CD4-positive, alpha-beta T cell treated with Interleukin-17A for 4 hours (primary cell): ENCODE measurements at regions not wholly inside any gene's neighbourhood (a gene's known extent, or its start where the extent isn't known, plus 50 kb on each side); places are given as distances from the start of the nearest gene placed in this dataset.
"Not testable (repeated sequence)": the region's sequence is repeated elsewhere in the genome, so short reads cannot be mapped to it uniquely, and the experiment has no call there.

Experiments used
- DNase-seq: peaks from one replicate; pipeline ENCODE4 v3.0.0-alpha.2; 2020; ENCODE audit warnings: mixed read lengths

DNA sequence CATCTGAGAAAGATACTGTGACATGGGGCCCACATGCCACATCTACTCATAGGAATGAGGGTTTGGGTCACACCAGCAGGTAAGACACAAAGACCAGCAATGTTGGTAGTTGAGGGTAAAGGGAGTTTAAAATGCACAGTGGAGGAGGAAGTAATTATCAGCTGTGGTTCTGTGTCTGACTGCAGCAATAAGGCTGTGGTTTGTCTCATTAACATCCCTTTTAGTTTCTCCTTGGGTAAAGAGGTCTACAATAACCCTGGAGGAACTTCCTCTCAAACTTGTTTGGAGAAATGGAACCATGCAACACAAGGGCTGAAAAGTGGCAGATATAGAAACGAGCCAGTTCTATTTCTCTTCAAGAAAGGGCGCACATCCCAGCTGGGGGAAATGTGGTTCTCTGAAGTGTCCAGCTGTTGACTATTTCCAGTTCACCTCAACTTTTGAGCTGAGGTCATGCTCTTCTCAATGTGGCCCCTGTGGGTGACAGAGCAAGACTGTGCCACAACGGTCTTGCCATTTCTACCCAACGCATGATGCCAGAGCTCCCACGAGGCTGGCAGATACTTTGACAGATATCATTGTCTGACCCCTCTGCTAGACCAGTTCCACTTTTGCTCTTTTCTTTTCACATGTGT lies 234.3 kb downstream of the SQOR start:
- DNase-seq = no peak

DNA sequence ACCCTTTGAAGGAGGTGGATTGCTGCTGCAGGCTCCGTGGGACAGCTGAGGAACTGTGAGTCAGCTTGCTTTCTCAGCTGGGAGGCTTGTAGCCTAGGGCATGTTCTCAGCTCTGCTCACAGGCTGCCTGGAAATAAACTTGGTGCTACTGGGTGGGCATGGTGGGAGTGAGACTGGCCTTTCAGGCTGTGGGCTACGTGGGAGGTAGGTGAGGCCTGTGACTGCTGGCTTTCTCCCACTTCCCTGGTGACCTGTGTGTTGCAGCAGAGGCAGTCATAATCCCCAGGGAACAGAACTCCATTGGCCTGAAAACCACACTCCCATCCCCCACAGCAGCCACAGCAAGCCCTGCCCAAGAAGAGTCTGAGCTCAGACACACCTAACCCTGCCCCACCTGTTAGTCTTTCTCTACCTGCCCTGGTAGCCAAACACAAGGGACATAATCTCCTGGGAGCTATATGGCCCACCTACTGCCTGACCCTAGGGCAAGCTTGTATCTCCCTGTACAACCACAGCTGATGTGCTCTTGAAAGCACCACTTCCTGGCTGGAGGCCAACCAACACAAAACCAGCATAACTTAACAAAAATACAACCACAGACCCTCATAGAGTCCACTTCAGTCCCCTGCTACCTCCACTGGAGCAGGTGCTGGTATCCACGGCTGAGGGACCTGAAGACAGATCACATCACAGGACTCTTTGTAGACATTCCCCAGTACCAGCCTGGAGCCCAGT lies 236.5 kb downstream of the SQOR start:
- no peak for DNase-seq

DNA sequence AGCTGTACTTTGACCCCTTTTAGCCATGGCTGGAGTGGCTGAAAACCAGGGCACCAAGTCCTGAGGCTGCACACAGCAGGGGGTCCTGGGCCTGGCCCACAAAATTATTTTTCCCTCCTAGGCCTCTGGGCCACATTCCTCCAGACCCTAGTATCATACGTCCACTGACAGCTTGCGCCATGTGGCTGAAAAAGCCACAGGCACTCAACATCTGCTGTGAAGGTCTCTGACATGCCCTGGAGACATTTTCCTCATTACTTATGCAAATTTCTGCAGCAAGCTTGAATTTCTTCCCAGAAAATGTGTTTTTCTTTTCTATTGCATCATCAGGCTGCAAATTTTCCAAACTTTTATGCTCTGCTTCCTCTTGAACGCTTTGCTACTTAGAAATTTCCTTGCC lies 239.0 kb downstream of the SQOR start:
- no peak for DNase-seq

DNA sequence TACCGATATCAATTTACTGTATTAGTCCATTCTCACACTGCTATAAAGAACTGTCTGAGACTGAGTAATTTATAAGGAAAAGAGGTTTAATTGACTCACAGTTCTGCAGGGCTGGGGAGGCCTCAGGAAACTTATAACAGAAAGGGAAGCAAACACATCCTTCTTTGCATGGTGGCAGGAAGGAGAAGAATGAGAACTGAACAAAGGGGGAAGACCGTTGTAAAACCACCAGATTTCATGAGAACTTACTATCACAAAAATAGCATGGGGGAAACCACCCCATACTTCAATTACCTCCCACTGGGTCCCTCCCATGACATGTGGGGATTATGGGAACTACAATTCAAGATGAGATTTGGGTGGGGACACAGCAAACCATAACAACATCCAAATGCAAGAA lies 239.7 kb downstream of the SQOR start:
- not testable (repeated sequence) for DNase-seq

DNA sequence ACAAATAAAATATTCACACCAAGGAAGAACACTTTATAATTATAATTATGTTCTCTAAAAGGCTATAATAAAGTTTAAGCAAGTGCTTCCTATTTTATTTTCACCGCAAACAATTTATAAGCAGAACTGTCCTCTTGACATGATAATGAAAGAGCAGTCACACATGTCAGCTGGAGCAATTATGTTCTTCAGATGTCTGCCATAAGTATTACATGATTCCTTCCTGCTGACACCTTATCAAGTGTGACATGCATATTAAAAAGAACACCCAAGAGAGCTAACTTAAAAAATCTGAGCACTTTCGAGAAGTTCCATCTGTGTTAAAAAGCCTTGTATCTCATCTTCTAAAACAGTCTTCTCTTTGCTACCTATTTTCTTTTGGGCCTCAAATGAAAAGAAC lies 249.5 kb downstream of the SQOR start:
- DNase-seq = no peak

DNA sequence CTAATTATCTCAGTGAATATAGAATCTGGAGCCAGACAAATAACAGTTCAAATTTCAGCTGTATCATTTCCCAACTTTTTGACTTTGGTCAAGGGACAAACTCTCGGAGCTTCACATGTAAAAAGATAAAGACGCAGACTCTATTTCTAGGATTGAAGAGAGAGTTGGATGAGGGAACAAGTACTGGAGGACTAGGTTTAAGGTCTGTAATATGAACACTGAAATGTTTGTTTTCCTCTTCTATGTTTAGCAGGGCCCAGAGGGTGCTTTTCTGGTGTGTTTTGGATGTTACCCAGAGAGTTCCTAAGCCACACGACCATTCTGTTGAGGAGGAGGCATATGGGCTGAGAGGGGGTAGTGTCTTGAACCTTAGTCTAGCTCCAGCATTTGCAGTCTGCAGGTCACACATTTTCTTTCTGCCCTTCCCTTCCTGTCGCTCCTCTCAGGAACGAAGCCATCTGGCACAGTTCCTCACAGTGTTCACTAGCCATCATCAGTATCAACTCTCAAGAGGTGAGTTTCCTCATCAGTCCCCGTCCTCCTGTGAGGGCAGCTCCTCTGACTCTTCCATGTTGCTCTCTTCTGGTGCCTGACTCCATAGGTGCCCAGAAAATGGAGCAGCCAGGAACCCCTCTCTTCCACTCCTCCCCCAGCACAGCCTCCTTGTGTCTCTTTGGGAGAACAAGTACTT lies 250.1 kb downstream of the SQOR start:
- DNase-seq = no peak

DNA sequence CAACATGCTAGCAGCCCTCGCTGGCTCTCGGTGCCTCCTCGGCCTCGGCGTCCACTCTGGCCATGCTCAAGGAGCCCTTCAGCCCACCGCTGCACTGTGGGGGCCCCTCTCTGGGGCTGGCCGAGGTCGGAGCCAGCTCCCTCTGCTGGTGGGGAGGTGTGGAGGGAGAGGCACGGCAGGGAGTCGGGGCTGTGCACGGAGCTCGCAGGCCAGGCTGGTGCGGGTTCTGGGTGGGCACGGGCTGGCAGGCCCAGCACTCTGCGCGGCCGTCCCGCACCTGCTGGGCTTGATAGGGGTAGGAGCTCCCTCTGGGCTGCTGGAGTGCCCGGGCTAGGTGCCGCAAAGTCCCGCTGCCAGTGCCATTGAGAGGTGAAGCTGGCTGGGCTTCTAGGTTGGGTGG lies 251.0 kb downstream of the SQOR start:
- DNase-seq = no peak

DNA sequence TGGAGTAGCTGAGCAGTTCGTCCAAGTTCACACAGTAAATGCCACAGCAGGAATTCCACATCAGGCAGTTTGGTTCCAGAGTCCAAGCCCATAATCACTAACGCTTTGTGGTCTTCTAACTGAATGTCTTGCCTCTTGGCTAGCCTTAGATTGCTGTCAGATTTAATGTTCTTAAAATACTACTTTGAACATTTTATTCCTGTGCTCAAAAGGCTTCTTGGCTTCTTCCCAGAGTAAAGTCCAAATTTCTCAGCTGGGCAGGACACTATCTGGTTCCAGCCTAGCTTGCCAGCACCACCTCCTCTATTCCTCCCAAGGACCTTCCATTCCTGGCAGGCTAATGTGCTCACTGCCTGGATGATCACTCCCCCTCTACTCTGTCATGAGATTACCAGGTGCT lies 256.9 kb downstream of the SQOR start:
- no peak for DNase-seq

DNA sequence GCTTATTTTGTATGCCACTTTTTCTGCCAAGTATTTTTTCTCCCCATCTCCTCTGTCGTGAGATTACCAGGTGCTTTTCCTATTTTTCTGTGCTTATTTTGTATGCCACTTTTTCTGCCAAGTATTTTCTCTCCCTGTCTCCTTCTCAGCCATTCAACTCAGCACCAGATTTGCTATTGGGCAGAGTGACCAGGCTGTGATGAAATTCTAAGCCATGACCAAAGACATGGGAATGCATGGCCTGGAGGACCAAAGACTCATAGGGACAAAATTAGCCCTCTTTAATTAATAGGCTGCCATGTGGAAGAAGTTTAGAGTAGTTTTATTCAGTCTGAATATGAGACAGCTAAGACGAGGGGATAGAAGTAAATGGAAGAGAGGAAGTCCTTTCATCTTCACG lies 257.4 kb downstream of the SQOR start:
- DNase-seq = no peak

DNA sequence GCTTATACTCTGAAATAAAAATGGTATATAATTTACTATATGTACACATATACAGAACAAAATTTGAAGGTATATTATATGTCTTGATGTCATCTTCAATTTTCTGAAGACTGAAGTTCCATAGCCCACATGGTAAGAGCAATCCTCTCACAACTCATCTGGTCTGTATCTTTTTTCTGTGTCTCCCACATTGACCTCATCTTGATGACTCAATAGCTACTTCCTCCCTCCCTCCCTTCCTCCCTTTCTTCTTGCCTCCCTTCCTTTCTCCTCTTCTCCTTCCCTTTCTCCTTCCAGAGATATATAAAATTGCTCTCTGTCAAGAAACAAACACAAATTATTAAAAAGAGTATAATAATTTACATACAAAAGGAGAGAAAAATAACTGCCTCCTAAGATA lies 268.5 kb downstream of the SQOR start:
- DNase-seq = no peak

DNA sequence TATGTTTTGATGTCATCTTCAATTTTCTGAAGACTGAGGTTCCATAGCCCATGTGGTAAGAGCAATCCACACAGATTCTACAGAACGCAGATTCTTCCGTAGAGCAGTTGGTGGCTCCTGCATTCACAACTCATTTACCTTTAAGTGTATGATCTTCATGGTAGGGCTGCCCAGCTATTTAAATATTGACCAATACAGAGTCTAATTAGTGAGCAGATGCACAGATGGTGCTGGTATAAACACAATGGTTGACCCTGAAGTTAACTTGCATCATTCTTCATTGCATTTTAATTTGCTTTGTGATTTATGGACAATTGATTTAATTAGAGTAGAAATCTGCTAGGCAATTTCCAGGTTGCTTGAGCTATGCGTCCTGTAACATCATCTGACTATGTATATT lies 269.2 kb downstream of the SQOR start:
- DNase-seq = no peak

DNA sequence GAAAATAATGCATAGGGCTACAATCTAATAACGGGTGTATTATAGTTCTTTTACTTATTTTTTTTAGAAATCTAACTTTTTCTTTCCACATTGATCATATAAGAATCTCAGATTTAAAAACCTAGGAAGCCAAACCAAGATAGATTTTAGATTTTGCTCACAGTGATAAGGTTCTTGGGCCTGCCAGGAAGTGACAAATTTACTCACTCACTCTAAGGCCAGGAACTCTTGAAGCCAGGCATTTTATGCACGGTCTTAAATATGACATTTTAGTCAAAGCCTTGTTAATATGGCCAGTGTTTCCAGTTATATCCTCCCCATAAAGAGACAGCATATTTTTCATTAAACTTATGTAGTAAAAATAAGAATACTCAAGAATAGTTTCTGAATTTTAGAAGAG lies 271.4 kb downstream of the SQOR start:
- no peak for DNase-seq

DNA sequence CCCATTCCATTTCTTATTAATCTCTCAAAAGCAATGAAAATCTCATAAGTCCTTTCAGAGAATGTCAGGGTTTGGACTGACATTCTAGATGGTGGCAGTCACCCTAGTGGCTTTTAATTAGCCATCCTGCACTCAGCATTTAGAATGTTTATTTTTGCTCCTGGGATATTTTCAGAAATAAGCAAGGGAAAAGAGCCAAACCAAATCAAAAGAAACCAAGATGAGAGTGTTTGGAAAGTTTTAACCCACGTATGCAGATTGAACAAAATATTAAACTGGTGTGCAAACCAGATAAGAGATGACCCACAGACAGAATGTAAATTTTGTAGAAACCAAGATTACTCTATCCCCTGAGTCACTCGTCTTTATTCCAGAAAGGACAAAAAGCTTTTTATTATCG lies 275.8 kb downstream of the SQOR start:
- DNase-seq = no peak

DNA sequence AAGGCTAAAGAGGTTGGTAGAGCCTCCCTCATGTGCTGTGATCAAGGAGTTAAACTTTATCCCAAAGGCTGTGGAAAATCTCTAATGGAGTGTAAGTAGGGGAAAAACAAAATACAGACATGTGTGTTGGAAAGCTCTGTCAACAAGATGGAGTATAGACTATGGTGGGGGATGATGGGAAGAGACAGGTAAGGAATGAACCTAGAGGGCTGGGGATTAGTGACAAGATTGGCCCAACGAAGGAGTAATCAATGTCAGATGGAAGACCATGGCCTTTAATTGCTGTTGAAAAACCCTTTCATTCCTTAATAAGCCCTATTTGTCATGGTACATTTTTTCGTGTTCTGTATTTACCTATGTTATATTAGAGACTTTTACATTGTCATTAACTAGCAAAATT lies 278.6 kb downstream of the SQOR start:
- DNase-seq = no peak

DNA sequence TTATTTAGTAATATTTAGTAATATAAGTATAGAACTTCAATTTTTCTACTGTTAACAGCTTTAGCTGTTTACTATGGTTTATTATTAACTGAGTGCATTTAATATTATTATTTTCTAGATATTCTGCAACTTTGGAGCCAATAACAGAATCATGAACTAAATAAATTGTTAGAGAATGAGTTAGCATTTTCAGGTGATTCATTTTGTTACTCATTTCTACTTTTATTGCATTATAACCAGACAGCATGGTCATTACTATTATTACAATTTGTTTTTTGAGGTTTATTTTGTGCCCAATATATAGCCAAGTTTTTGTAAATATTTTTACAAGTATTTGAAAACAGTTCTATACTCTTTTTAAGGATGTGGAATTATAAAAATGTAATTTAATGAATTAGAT lies 279.6 kb downstream of the SQOR start:
- DNase-seq = no peak

DNA sequence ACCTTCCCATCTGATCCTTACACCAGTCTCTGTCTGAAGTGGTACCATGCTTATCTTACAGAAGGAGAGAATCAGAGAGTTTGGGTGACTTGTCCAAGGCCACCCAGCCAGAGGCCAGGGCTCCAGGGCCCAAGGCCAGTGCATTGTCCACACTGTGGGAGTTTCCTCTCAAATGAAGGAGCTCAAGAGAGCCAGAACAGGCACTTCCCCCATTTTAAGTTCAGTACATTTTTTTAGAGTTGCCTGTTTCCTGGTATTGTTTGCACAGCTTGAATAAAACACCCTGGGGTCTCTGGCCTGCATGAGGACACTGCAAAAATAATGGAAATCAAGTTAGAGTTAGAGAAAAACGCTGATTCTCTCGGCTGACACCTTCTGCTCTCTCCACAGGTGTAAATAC lies 284.0 kb downstream of the SQOR start:
- DNase-seq = no peak

DNA sequence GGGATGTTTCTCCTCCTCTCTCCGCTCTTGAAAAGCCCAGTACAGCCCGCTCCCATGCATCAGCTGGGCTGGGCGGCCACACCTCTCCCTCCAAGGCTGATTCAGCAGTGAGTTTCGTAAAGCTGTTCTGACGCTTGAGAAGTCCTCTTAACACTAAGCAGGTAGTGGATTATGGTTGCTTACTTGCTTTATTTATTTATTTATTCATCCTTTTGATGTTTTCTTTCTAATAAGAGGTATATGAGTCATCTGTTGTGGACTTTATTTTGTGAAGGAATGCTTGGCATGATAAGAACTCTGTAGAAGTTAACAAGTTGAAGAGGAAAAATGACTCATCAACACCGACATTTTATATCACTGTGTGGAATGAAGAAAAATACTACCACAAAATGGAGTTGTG lies 285.0 kb downstream of the SQOR start:
- no peak for DNase-seq

DNA sequence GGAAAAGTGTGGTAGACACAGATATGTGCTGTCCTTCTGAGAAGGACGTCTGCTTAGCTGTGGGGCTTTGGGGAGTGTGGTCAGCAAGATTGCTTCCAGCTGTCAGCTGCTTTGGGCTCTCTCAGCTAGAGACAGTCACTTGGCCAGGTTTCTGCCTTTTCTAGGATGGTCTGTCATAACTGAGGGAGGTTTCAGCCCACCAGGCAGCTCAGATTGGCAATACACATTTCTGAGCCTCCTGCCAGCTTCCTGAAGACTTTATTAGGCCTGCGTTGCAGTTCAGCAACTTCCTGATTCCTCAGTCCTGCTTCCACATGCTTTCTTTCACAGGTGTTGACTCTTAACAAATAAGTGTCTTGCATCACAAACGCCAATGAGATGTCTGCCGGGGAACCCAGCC lies 286.5 kb downstream of the SQOR start:
- DNase-seq = no peak

DNA sequence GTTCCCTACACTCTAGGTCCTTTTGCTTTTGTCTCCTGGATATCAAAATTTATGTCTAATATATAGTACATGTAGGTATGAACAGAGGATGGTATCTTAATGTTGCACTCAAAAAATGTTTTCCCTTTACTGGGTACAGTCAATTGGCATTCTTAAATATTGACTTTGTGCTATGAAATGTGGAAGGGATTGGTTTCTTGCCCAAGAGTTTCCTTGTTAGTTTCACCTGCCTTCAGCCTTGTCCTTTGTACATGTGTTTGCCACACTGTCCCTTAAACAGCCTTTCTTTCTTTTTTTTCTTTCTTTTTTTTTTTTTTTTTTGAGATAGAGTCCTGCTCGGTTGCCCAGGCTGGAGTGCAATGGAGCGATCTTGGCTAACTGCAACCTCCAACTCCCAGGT lies 287.1 kb downstream of the SQOR start:
- DNase-seq = no peak

DNA sequence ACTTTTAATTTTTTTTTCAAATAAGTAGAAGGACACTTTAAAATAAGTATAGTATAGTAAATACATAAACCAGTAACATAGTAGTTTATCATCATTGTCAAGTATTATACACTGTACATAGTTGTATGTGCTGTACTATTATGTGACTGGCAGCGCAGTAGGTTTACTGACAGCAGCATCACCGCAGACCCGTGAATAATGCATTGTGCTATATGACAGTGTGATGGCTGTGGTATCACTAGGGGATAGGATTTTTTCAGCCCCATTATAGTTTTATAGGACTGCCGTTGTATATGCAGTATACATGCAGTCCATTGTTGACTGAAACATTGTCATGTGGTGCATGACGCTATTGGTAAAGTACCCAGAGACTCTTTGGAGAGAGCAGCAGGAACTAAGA lies 306.5 kb downstream of the SQOR start:
- no peak for DNase-seq

DNA sequence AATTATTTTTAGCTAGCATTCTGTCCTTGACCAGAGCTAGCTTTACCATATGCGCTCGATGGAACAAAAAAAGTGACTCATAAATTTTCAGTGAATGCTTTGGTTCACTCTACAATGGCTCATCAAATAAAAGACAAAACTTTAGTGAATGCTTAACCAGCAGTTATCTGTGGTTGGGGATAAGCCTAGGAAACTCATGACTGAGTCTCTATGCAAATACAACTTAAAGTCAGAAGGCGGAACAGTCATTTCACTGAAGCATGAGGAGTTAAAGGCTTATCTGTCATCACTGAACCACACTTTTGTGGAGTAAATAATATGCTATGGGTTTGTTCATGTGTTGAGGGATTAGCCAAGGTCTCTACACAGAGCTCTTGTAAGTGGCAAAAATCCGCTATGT lies 308.4 kb downstream of the SQOR start:
- no peak for DNase-seq

DNA sequence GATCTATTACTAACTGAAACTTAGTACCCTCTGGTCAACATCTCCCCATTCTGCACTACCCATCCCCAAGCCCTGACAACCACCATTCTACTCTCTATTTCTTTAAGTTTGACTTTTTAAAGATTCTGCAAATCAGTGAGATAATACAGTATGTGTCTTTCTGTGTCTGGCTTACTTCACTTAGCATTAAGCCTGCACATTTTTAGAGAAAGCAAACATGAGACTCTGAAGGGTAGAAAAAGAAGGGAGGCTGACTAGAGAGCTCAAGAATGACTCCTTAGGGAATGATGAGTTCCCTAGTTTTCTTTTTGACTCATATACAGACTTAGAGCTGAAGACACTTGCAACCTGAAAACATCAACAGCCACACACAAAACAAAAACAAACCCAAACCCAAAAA lies 311.3 kb downstream of the SQOR start:
- DNase-seq = no peak

DNA sequence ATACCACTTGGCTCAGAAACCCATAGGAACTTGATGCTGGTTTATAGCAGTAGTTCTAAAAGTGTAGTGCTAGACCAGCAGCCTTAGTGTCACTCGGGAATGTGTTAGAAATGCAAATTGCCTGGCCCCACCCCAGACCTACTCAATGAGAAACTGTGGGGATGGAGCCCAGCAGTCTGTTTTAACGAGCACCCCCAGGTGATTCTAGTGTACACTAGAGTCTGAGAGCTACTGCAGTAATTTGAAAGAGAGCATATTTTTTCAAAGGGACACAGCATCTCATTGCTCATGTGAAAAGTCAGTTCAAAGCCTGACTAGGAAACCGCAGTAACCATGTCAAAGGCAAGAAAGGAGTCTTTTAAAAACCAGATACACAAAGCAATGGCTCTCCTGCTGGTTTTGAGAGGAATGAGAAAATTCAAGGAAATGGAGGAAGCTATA lies 313.4 kb downstream of the SQOR start:
- no peak for DNase-seq

DNA sequence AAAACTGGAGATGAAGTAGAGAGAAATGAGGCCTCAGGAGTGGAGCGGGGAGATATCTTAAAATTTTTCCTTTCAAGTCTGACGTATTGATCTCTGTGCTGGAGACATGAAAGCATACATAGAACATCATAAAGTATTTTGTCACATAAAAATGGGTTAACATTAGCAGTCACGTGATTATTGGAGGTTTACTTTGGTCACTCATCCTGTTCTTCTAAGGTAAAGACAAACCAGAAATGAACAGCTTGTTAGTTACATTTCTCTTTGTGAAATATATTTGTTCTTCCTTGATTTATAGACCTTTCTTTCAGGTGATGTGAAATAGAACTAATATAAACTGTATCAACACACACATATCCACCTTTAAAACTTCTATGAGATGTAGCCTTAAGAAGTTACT lies 324.1 kb downstream of the SQOR start:
- DNase-seq = no peak
